Cardiac muscle cell (in vitro differentiated cells and primary cell): ENCODE measurements at regions not wholly inside any gene's neighbourhood (a gene's known extent, or its start where the extent isn't known, plus 50 kb on each side); places are given as distances from the start of the nearest gene placed in this dataset.

ENCODE experiments used
- DNase-seq, 2 donors: peaks; one replicate each; pipeline versions ENCODE4 v3.0.0 to v3.0.0-alpha.2; 2010 to 2017; ENCODE audit warnings: low read depth in 1 of 2, low spot score in 1 of 2
- H3K27ac ChIP-seq: fragments of 200-600 bp; sonication (generic); 2 replicates; pipeline ENCODE4 v1.5.1; 2016
- H3K27me3 ChIP-seq: fragments of 200-600 bp; sonication (generic); 2 replicates; pipeline ENCODE4 v1.6.0; 2016; ENCODE audit warnings: control low read depth
- H3K36me3 ChIP-seq: fragments of 200-600 bp; sonication (generic); 2 replicates; pipeline ENCODE4 v1.5.1; 2016; ENCODE audit warnings: control low read depth
- H3K4me1 ChIP-seq: fragments of 200-600 bp; sonication (generic); 2 replicates; pipeline ENCODE4 v1.8.1; 2017; ENCODE audit warnings: low read depth, mild to moderate bottlenecking, mixed run types
- H3K4me3 ChIP-seq: fragments of 200-600 bp; sonication (generic); 2 replicates; pipeline ENCODE4 v1.5.1; 2016; ENCODE audit warnings: mild to moderate bottlenecking
- H3K9me3 ChIP-seq: fragments of 200-600 bp; sonication (generic); 2 replicates; pipeline ENCODE4 v1.5.1; 2017; ENCODE audit warnings: low read depth, mild to moderate bottlenecking, control low read depth
- TF ChIP-seq, protein P1 (sequence below): IDR thresholded peaks from 2 replicates; pipeline ENCODE4 v1.5.1; 2012; ENCODE audit warnings: low read depth, mild to moderate bottlenecking, low read length

DNA sequence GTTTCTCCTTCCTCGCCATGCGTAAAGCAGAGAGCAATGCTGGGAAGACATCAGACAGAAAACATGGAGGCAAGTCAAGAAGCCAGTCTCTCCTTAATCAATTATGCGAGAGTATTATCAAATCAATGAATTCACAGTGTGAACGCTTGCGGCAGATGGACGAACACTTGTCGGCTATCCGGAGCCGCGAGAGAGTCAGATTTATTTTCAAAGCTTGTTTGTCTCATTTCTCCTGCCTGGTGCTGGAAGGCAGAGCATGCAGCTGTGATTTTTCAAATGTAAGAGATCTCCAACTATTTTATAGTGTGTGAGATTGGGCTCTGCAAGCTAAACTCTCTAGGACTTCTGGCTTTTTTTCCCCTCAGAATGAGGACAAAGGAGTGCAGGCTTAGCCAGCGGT lies 252.3 kb downstream of the SNX10 start:
- Histone ChIP-seq H3K27ac (no peak overlapping the region), H3K4me1 (no peaks in the 10 kb centered on the region), H3K36me3 (no peaks in the 10 kb centered on the region), H3K4me3 (no peak overlapping the region), H3K9me3 (no peaks in the 10 kb centered on the region), H3K27me3 (no peaks in the 10 kb centered on the region)
- no peak for DNase-seq
- TF ChIP-seq, protein P1, sequence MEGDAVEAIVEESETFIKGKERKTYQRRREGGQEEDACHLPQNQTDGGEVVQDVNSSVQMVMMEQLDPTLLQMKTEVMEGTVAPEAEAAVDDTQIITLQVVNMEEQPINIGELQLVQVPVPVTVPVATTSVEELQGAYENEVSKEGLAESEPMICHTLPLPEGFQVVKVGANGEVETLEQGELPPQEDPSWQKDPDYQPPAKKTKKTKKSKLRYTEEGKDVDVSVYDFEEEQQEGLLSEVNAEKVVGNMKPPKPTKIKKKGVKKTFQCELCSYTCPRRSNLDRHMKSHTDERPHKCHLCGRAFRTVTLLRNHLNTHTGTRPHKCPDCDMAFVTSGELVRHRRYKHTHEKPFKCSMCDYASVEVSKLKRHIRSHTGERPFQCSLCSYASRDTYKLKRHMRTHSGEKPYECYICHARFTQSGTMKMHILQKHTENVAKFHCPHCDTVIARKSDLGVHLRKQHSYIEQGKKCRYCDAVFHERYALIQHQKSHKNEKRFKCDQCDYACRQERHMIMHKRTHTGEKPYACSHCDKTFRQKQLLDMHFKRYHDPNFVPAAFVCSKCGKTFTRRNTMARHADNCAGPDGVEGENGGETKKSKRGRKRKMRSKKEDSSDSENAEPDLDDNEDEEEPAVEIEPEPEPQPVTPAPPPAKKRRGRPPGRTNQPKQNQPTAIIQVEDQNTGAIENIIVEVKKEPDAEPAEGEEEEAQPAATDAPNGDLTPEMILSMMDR = no peak

DNA sequence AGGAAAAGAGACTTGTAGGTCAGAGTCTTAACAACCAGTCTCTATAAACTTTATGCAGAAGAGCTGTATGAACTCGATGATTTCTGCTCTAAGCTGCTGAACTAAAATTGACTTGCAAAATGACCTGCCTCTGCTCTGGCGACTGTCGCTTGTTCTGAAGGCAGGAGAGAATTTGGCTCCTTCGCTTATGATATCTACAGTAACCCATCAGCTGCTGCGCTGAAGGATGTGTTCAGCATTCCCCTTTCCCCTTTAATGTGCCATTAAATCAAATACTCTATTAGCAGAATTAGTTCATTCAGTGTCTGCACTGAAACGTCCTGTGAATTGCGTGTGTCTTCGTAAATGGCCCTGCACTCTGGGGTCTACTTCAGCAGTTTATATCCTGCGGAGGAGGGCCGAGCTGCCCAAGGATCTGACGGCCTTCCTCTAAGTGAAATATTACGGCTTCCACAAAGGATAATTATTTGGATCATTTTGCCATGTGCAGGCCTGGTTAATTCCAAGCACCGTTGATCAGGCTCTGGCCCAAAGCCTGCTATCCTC lies 254.9 kb downstream of the SNX10 start:
- no peaks in the 10 kb centered on the region for H3K36me3 ChIP-seq
- no peaks in the 10 kb centered on the region for H3K27me3 ChIP-seq
- TF ChIP-seq, protein P1 = no peak
- no peaks in the 10 kb centered on the region for H3K9me3 ChIP-seq
- DNase-seq = no peak
- no peak overlapping the region for H3K27ac ChIP-seq
- H3K4me3 ChIP-seq = no peak overlapping the region
- H3K4me1 ChIP-seq = no peaks in the 10 kb centered on the region

DNA sequence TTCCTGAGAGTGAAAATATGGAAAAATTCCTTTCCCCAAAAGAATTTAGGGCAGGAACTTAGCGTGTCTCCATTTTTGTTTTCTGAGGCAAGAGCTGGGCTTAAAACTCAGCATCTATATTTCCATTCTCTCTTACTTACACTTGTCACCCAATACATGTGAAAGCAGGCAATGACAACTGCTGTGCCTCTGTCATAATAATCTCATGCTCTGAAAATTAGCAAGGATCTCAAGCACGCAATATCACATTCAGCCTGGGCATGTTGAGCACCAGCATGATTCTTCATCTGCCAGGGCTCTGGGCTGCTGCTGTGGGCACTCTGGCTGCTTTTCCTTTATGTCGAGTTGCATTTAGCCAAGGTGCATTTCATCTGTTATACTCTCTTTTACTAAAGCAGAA lies 255.5 kb downstream of the SNX10 start:
- H3K9me3 ChIP-seq = no peaks in the 10 kb centered on the region
- H3K27me3 ChIP-seq = no peaks in the 10 kb centered on the region
- TF ChIP-seq, protein P1 = no peak
- no peak overlapping the region for H3K27ac ChIP-seq
- H3K36me3 ChIP-seq = no peaks in the 10 kb centered on the region
- no peak for DNase-seq
- H3K4me3 ChIP-seq = no peak overlapping the region
- H3K4me1 ChIP-seq = no peaks in the 10 kb centered on the region

DNA sequence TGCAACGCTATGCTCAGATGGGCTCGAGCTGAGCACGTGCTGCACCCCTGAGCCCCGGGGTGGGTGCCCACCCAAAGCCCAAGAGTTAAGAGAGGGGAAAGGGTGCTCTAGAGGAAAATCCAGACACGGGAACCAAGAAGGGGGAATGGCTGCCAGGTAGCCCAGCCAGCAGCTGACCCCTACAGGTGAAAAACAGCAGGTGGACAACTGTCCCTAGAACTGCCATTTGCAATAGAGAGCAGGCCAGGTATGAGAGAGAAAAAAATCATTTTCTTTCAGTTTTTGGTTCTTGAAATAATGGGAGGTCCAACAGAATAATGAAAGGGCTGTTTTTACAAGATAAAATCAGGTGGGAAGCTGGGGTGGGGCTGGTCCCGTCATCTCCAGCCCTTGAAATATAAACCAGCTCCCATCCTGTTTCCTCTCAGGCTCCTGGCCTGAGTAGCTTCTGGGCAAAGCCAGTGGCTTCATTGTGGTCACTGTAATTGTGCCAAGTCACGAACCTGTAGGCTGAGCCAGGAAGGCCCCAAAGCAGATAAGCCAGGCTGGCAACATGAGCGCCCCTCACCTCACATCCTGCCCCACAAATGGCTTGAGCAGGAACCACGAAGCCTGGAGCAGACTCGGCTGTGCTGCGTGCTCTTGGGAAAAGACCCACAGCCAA lies 257.8 kb downstream of the SNX10 start:
- Histone ChIP-seq H3K4me1 (no peaks in the 10 kb centered on the region), H3K36me3 (no peaks in the 10 kb centered on the region), H3K9me3 (no peaks in the 10 kb centered on the region), H3K27ac (no peak overlapping the region), H3K4me3 (no peak overlapping the region), H3K27me3 (no peaks in the 10 kb centered on the region)
- TF ChIP-seq, protein P1 = no peak
- no peak for DNase-seq

DNA sequence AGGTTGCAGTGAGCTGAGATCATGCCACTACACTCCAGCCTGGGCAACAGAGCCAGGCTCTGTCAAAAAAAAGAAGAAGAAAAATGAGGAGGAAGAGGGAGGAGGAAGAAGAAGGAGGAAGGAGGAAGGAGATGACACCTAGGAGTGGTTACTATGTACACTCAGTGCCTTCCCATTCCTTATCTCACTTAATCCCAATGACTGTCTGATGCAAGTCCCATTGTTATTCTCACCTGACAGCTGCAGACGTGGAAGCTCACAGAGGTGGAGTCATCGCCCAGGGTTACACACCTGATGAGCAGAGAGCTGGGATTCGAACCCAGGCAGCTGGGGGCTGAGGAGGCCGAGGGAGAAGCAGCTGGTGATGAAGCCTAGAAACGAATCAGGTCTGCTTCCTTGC lies 258.8 kb downstream of the SNX10 start:
- no peaks in the 10 kb centered on the region for H3K4me1 ChIP-seq
- no peak for DNase-seq

More for the DNA sequence above, 258.8 kb downstream of the SNX10 start:
- H3K36me3 ChIP-seq = no peaks in the 10 kb centered on the region
- no peak overlapping the region for H3K27ac ChIP-seq
- TF ChIP-seq, protein P1 = no peak
- no peaks in the 10 kb centered on the region for H3K9me3 ChIP-seq
- no peak overlapping the region for H3K4me3 ChIP-seq
- no peaks in the 10 kb centered on the region for H3K27me3 ChIP-seq
